PC-9 (cell line): ENCODE measurements at regions not wholly inside any gene's neighbourhood (a gene's known extent, or its start where the extent isn't known, plus 50 kb on each side); places are given as distances from the start of the nearest gene placed in this dataset.

Experiments
- BruUV-seq: library from RNA; stranded (reverse); fragments of 400-500 nt; replicated peaks from 2 replicates; lab custom pipeline; 2021; lab: Mats Ljungman, UMichigan
- CTCF ChIA-PET: fragments of 300-600 bp; sonication (Branson Sonifier 250); formaldehyde crosslinking; loops from one replicate; lab custom pipeline; 2022; ENCODE audit warnings: antibody characterized with exemption; lab: Charles Lee
- POLR2A ChIA-PET: fragments of 300-600 bp; sonication (Branson Sonifier 250); formaldehyde crosslinking; loops from one replicate; lab custom pipeline; 2022; ENCODE audit warnings: antibody characterized with exemption; ENCODE audit not compliant: unreplicated experiment; lab: Charles Lee
- DNase-seq, 2 experiments: peaks; one replicate each; pipeline versions ENCODE4 v3.0.0 to v3.0.0-alpha.2; 2015 to 2022; ENCODE audit warnings: mixed read lengths in 1 of 2
- H2AFZ ChIP-seq: fragments of 200-600 bp; sonication (generic); 2 replicates; pipeline ENCODE4 v1.8.1; 2017; ENCODE audit warnings: antibody characterized with exemption
- H3F3A ChIP-seq: fragments of 200-600 bp; sonication (generic); 2 replicates; pipeline ENCODE4 v1.8.1; 2017; ENCODE audit warnings: antibody characterized with exemption, mild to moderate bottlenecking, low read depth; ENCODE audit not compliant: insufficient read depth
- H3K27ac ChIP-seq: fragments of 200-600 bp; sonication (generic); 2 replicates; pipeline ENCODE4 v1.6.1; 2016; ENCODE audit warnings: mixed run types
- H3K27me3 ChIP-seq: fragments of 200-600 bp; sonication (generic); 2 replicates; pipeline ENCODE4 v1.6.1; 2016; ENCODE audit warnings: low read depth, mixed run types; ENCODE audit not compliant: insufficient read depth
- H3K36me3 ChIP-seq: fragments of 200-600 bp; sonication (generic); 2 replicates; pipeline ENCODE4 v1.6.1; 2016; ENCODE audit warnings: low read depth, mixed run types
- H3K4me1 ChIP-seq: fragments of 200-600 bp; sonication (generic); replicated peaks from 2 replicates; pipeline ENCODE4 v1.6.1; 2016; ENCODE audit warnings: mixed run types; ENCODE audit not compliant: insufficient read depth
- H3K4me2 ChIP-seq: fragments of 200-600 bp; sonication (generic); 2 replicates; pipeline ENCODE4 v1.6.1; 2017; ENCODE audit warnings: mixed run types
- H3K4me3 ChIP-seq: fragments of 200-600 bp; sonication (generic); 2 replicates; pipeline ENCODE4 v1.6.1; 2016; ENCODE audit warnings: mixed run types
- H3K79me2 ChIP-seq: fragments of 200-600 bp; sonication (generic); 2 replicates; pipeline ENCODE4 v1.6.1; 2017; ENCODE audit warnings: low read depth, mixed run types
- H3K9me2 ChIP-seq: fragments of 200-600 bp; sonication (generic); 2 replicates; pipeline ENCODE4 v1.8.1; 2017; ENCODE audit warnings: mild to moderate bottlenecking; ENCODE audit not compliant: insufficient read depth
- H3K9me3 ChIP-seq: fragments of 200-600 bp; sonication (generic); 2 replicates; pipeline ENCODE4 v1.8.1; 2016; ENCODE audit warnings: low read depth; ENCODE audit not compliant: insufficient read depth
- H4K20me1 ChIP-seq: fragments of 200-600 bp; sonication (generic); 2 replicates; pipeline ENCODE4 v1.8.1; 2017; ENCODE audit not compliant: insufficient read depth
- EZH2 ChIP-seq: fragments of 200-600 bp; sonication (generic); IDR thresholded peaks from 2 replicates; pipeline ENCODE4 v1.8.0; 2017; ENCODE audit warnings: antibody characterized with exemption, low read depth
- intact Hi-C: fragments of 100-400 bp; cut with micrococcal nuclease; formaldehyde crosslinking; loops from one replicate; pipeline ENCODE4 v1.10.0; 2022; ENCODE audit not compliant: unreplicated experiment
- TF ChIP-seq, protein P1 (sequence below): fragments of 200-600 bp; sonication (generic); conservative IDR thresholded peaks from 2 replicates; pipeline ENCODE4 v1.6.1; 2017; ENCODE audit warnings: mixed run types, antibody characterized with exemption, mild to moderate bottlenecking, moderate library complexity

DNA sequence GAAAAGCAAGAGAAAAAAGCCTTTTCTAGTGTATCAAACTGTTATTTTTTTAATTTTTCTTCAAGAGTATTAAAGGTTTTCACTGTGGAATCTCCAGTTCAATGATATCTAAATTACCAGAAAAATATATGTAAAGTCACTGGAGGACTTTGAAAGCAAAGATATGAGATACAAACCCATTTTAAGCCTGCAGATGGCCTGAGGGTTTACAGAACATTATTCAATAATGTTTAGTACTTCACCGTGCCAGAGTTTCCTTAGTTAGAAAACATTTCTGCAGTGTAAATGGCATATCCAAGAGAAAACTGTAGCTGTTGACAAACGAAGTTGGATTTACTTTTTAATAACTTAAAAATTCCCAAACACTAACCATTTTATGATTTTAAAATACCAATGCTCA lies 529.4 kb upstream of the AGTR1 start:
- Histone ChIP-seq H3K4me1 (no peaks in the 10 kb centered on the region), H3K9me3 (no peaks in the 10 kb centered on the region), H3K4me3 (no peak overlapping the region), H3F3A (no peaks in the 10 kb centered on the region), H3K27ac (no peak overlapping the region), H4K20me1 (no peaks in the 10 kb centered on the region), H3K4me2 (no peak overlapping the region), H3K9me2 (no peaks in the 10 kb centered on the region), H3K36me3 (no peaks in the 10 kb centered on the region), H3K79me2 (no peaks in the 10 kb centered on the region), H3K27me3 (no peaks in the 10 kb centered on the region), H2AFZ (no peak overlapping the region)
- BruUV-seq: no TSS peak
- TF ChIP-seq, protein P1, sequence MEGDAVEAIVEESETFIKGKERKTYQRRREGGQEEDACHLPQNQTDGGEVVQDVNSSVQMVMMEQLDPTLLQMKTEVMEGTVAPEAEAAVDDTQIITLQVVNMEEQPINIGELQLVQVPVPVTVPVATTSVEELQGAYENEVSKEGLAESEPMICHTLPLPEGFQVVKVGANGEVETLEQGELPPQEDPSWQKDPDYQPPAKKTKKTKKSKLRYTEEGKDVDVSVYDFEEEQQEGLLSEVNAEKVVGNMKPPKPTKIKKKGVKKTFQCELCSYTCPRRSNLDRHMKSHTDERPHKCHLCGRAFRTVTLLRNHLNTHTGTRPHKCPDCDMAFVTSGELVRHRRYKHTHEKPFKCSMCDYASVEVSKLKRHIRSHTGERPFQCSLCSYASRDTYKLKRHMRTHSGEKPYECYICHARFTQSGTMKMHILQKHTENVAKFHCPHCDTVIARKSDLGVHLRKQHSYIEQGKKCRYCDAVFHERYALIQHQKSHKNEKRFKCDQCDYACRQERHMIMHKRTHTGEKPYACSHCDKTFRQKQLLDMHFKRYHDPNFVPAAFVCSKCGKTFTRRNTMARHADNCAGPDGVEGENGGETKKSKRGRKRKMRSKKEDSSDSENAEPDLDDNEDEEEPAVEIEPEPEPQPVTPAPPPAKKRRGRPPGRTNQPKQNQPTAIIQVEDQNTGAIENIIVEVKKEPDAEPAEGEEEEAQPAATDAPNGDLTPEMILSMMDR: no peak
- no peak for TF ChIP-seq EZH2
- no peak for DNase-seq
- intact Hi-C loops: no loop called here
- ChIA-PET POLR2A (no interaction called here), CTCF (no interaction called here)

DNA sequence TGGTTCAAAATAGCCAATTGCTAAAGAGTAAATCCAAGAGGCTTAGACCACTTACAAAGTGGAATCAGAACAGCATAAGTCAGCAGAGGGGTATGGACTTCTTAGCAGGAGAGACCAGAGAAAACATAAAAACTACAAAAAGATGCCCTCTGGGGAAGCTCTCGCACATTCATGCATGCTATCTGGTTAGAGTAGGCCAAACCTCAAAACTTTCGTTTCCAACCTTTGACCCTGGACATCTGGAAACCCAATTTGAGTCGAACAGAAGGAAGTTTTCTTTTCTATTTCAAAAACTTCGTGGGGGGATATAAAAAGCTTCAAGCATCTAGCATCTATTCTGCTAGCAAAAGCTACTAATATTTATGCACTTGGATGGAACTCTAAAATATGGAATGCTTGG lies 523.9 kb upstream of the AGTR1 start:
- CTCF ChIA-PET: no interaction called here
- TF ChIP-seq, protein P1: no peak
- TF ChIP-seq EZH2: no peak
- no TSS peak for BruUV-seq

DNA sequence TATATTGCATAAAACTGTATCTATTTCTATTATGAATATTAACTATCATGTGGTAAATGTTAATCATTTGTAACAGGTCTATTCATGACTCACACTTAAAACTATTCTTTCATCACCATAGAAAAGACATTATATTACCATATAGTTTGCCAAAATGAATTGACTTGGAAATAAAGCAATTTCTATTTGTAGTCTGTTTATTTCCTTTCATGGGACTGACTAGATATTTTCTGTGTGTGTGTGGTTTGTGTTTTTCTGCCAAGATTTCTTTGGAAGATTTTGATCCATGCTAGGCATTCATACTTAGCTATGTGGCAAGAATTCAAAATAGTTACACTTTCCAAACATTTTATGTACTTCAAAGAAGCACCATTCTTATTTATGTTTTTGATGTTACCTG lies 522.5 kb upstream of the AGTR1 start:
- CTCF ChIA-PET: no interaction called here
- Histone ChIP-seq H3K27me3 (no peaks in the 10 kb centered on the region), H3K4me3 (no peak overlapping the region), H3K4me2 (no peak overlapping the region), H4K20me1 (no peaks in the 10 kb centered on the region), H3K79me2 (no peaks in the 10 kb centered on the region), H3K4me1 (no peaks in the 10 kb centered on the region), H3K27ac (no peak overlapping the region), H3K9me2 (no peaks in the 10 kb centered on the region), H2AFZ (no peak overlapping the region), H3K9me3 (no peaks in the 10 kb centered on the region), H3K36me3 (no peaks in the 10 kb centered on the region), H3F3A (no peaks in the 10 kb centered on the region)
- intact Hi-C loops: no loop called here
- DNase-seq: no peak
- TF ChIP-seq, protein P1: no peak
- TF ChIP-seq EZH2: no peak
- POLR2A ChIA-PET: no interaction called here
- no TSS peak for BruUV-seq

More for the DNA sequence above, 523.9 kb upstream of the AGTR1 start:
- H3F3A ChIP-seq: no peaks in the 10 kb centered on the region
- H3K4me3 ChIP-seq: no peak overlapping the region
- H3K36me3 ChIP-seq: no peaks in the 10 kb centered on the region
- POLR2A ChIA-PET: no interaction called here
- no peaks in the 10 kb centered on the region for H3K79me2 ChIP-seq
- no peak overlapping the region for H3K27ac ChIP-seq
- no peaks in the 10 kb centered on the region for H3K4me1 ChIP-seq
- H2AFZ ChIP-seq: no peak overlapping the region
- no peak overlapping the region for H3K4me2 ChIP-seq
- no peaks in the 10 kb centered on the region for H4K20me1 ChIP-seq
- DNase-seq: no peak
- no peaks in the 10 kb centered on the region for H3K27me3 ChIP-seq
- intact Hi-C loops: no loop called here
- H3K9me3 ChIP-seq: no peaks in the 10 kb centered on the region
- H3K9me2 ChIP-seq: no peaks in the 10 kb centered on the region
